IMR-90 (cell line): ENCODE measurements at regions not wholly inside any gene's neighbourhood (a gene's known extent, or its start where the extent isn't known, plus 50 kb on each side); places are given as distances from the start of the nearest gene placed in this dataset.

ENCODE experiments used
- CEBPB ChIP-seq: IDR thresholded peaks from 2 replicates; pipeline ENCODE4 v1.6.1; 2012; ENCODE audit warnings: low read depth, low read length, improper control_type of control experiment
- MAZ ChIP-seq: IDR thresholded peaks from 2 replicates; pipeline ENCODE4 v1.6.1; 2012; ENCODE audit warnings: low read depth, mild to moderate bottlenecking, low read length, improper control_type of control experiment, moderate library complexity, borderline replicate concordance
- POLR2A ChIP-seq: IDR thresholded peaks from 2 replicates; pipeline ENCODE4 v1.6.1; 2012; ENCODE audit warnings: mild to moderate bottlenecking, low read depth, low read length
- RAD21 ChIP-seq: IDR thresholded peaks from 2 replicates; pipeline ENCODE4 v1.6.1; 2012; ENCODE audit warnings: low read length, improper control_type of control experiment
- RCOR1 ChIP-seq: IDR thresholded peaks from 2 replicates; pipeline ENCODE4 v1.6.1; 2012; ENCODE audit warnings: mild to moderate bottlenecking, low read length, improper control_type of control experiment; ENCODE audit not compliant: insufficient replicate concordance
- TF ChIP-seq, protein P1 (sequence below): conservative IDR thresholded peaks from 2 replicates; pipeline ENCODE4 v1.5.1; 2012; ENCODE audit warnings: mild to moderate bottlenecking, low read depth, low read length, improper control_type of control experiment
- TF ChIP-seq, protein P2 (sequence below): fragments of 150-350 bp; IDR thresholded peaks from 2 replicates; pipeline ENCODE4 v1.6.1; 2017; ENCODE audit warnings: mild to moderate bottlenecking, antibody characterized with exemption, low read length, low read depth

DNA sequence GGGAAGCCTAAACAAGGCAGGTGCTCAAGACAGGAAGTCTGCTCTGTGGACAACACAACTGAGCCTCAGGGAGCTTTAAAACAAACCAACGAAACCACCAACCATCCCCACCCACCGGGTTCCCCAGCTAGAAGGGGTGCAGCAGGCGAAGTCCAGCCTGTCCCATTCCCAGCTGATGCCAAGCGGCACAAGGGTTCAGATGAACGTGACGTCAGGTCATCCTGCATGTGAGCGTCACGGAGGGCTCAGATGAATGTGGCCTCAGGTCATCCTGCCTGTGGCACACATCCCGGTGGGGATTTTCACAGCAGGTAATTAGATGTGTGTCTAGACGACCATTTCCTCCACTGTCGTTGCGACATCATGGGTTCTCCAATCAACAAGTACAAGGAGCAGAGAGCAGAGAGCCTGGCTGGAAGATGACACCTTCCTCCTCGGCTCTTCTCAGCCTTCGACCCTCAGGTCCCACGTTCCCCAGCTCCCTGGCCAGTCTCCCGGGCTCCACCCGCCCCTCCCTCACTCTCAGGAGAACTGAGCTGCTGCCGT, 246.5 kb downstream of the FOXL1 start:
- TF ChIP-seq, protein P1, sequence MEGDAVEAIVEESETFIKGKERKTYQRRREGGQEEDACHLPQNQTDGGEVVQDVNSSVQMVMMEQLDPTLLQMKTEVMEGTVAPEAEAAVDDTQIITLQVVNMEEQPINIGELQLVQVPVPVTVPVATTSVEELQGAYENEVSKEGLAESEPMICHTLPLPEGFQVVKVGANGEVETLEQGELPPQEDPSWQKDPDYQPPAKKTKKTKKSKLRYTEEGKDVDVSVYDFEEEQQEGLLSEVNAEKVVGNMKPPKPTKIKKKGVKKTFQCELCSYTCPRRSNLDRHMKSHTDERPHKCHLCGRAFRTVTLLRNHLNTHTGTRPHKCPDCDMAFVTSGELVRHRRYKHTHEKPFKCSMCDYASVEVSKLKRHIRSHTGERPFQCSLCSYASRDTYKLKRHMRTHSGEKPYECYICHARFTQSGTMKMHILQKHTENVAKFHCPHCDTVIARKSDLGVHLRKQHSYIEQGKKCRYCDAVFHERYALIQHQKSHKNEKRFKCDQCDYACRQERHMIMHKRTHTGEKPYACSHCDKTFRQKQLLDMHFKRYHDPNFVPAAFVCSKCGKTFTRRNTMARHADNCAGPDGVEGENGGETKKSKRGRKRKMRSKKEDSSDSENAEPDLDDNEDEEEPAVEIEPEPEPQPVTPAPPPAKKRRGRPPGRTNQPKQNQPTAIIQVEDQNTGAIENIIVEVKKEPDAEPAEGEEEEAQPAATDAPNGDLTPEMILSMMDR = no peak
- no peak for TF ChIP-seq POLR2A
- no peak for TF ChIP-seq MAZ
- TF ChIP-seq RAD21 = no peak
- peak; percentile 86 for TF ChIP-seq CEBPB
- TF ChIP-seq, protein P2, sequence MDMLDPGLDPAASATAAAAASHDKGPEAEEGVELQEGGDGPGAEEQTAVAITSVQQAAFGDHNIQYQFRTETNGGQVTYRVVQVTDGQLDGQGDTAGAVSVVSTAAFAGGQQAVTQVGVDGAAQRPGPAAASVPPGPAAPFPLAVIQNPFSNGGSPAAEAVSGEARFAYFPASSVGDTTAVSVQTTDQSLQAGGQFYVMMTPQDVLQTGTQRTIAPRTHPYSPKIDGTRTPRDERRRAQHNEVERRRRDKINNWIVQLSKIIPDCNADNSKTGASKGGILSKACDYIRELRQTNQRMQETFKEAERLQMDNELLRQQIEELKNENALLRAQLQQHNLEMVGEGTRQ = no peak
- TF ChIP-seq RCOR1 = no peak
